CD4-positive, alpha-beta T cell treated with Interleukin-12 subunit alpha and Interleukin-12 subunit beta, for 1 hour (primary cell): ENCODE measurements at regions not wholly inside any gene's neighbourhood (a gene's known extent, or its start where the extent isn't known, plus 50 kb on each side); places are given as distances from the start of the nearest gene placed in this dataset.

ENCODE experiments used
- DNase-seq: peaks from one replicate; pipeline ENCODE4 v3.0.0-alpha.2; 2020

- DNase-seq: no peak
Measured at GRCh38 chr9:36764364-36765076, 191.8 kb downstream of the MELK start.

- no peak for DNase-seq
Measured at GRCh38 chr9:36765077-36765390, 192.3 kb downstream of the MELK start.

- DNase-seq: peak; percentile 95
Measured at GRCh38 chr9:36765468-36766341, 193.0 kb downstream of the MELK start.

- DNase-seq: no peak
Measured at GRCh38 chr9:36768677-36769076, 196.0 kb downstream of the MELK start.

- DNase-seq: no peak
Measured at GRCh38 chr9:36770025-36770424, 197.3 kb downstream of the MELK start.

- DNase-seq: no peak
Measured at GRCh38 chr9:36772449-36773403, 200.0 kb downstream of the MELK start.

- DNase-seq: no peak
Measured at GRCh38 chr9:36778682-36779081, 206.0 kb downstream of the MELK start.

GRCh38 chr9:36779582-36779981, 206.9 kb downstream of the MELK start:
- DNase-seq: no peak

- no peak for DNase-seq
Measured at GRCh38 chr9:36780186-36780585, 207.5 kb downstream of the MELK start.

- no peak for DNase-seq
Measured at GRCh38 chr9:36781533-36781932, 208.8 kb downstream of the MELK start.
